CD8-positive, alpha-beta memory T cell (primary cell): ENCODE measurements at regions not wholly inside any gene's neighbourhood (a gene's known extent, or its start where the extent isn't known, plus 50 kb on each side); places are given as distances from the start of the nearest gene placed in this dataset.

Experiments
- CTCF ChIA-PET: fragments of 350-600 bp; sonication (Branson Sonifier 250); formaldehyde crosslinking; loops from one replicate; lab custom pipeline; 2021; ENCODE audit warnings: antibody characterized with exemption; lab: Charles Lee
- POLR2A ChIA-PET: fragments of 350-600 bp; sonication (Branson Sonifier 250); formaldehyde crosslinking; loops from one replicate; lab custom pipeline; 2021; ENCODE audit warnings: antibody characterized with exemption; lab: Charles Lee
- DNase-seq, 5 donors: peaks; one replicate each; pipeline versions ENCODE4 v3.0.0 to v3.0.0-alpha.2; 2020 to 2022; ENCODE audit warnings: mixed read lengths in 1 of 5
- H3K27ac ChIP-seq: one replicate; pipeline ENCODE4 v1.7.0; 2013; ENCODE audit warnings: low read depth, mild to moderate bottlenecking, low read length, moderate library complexity
- H3K27me3 ChIP-seq: 2 replicates; pipeline ENCODE4 v1.7.0; 2013; ENCODE audit warnings: low read length, mild to moderate bottlenecking; ENCODE audit not compliant: insufficient read depth, poor library complexity, severe bottlenecking
- H3K36me3 ChIP-seq: 2 replicates; pipeline ENCODE4 v1.7.0; 2013; ENCODE audit warnings: mild to moderate bottlenecking, low read length, moderate library complexity; ENCODE audit not compliant: insufficient read depth
- H3K4me1 ChIP-seq: 2 replicates; pipeline ENCODE4 v1.7.0; 2013; ENCODE audit warnings: mild to moderate bottlenecking, low read length, moderate library complexity; ENCODE audit not compliant: insufficient read depth
- H3K4me3 ChIP-seq: 2 replicates; pipeline ENCODE4 v1.7.0; 2013; ENCODE audit warnings: mild to moderate bottlenecking, low read length
- H3K9me3 ChIP-seq: 2 replicates; pipeline ENCODE4 v1.7.0; 2013; ENCODE audit warnings: mild to moderate bottlenecking, low read length
- H3K27ac Mint-ChIP-seq, 8 donors: one replicate each; pipeline ENCODE4 v1.8.0; 2020 to 2021; ENCODE audit warnings: mixed read lengths in 8 of 8, mild to moderate bottlenecking in 6 of 8, inconsistent platforms in 3 of 8, moderate library complexity in 3 of 8
- H3K27me3 Mint-ChIP-seq, 2 donors: one replicate each; pipeline ENCODE4 v1.8.0; 2020 to 2021; ENCODE audit warnings: mixed read lengths in 2 of 2, mild to moderate bottlenecking in 1 of 2, moderate library complexity in 1 of 2
- H3K36me3 Mint-ChIP-seq, 3 donors: one replicate each; pipeline ENCODE4 v1.8.0; 2020 to 2021; ENCODE audit warnings: mixed read lengths in 3 of 3, inconsistent platforms in 1 of 3, mild to moderate bottlenecking in 1 of 3
- H3K4me1 Mint-ChIP-seq, 3 donors: one replicate each; pipeline ENCODE4 v1.8.0; 2020 to 2021; ENCODE audit warnings: mixed read lengths in 3 of 3, inconsistent platforms in 1 of 3, mild to moderate bottlenecking in 1 of 3
- H3K4me3 Mint-ChIP-seq, 7 donors: one replicate each; pipeline ENCODE4 v1.8.0; 2020 to 2021; ENCODE audit warnings: mixed read lengths in 7 of 7, mild to moderate bottlenecking in 6 of 7, moderate library complexity in 4 of 7, inconsistent platforms in 2 of 7
- H3K9me3 Mint-ChIP-seq, 5 donors: one replicate each; pipeline ENCODE4 v1.8.0; 2020 to 2022; ENCODE audit warnings: mixed read lengths in 5 of 5, mild to moderate bottlenecking in 3 of 5, moderate library complexity in 2 of 5, inconsistent platforms in 1 of 5

DNA sequence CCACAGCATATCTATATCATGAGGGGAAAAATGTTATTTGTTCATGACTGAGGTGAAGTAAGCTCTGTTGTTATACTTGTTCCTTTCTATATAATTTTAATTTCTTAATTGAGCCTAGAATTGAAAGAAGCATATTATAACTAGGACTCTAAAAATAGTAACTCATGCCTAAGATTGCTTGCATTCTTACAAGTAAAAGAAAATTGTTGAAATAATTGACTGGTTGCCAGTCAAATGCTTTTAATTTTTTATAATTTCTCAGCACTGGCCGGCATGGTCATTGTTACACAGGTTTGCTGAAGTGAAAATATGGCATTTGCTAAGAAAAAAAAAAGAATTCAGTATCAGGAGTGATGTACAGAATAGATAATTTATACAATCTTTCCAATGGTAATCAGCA lies 104.8 kb downstream of the GASK1B start:
- POLR2A ChIA-PET, result no interaction called here
- H3K27me3 Mint-ChIP-seq, result no peaks in the 10 kb centered on the region
- no peaks in the 10 kb centered on the region for H3K36me3 ChIP-seq
- no peaks in the 10 kb centered on the region for H3K36me3 Mint-ChIP-seq
- H3K27ac Mint-ChIP-seq, result no peak overlapping the region
- no peaks in the 10 kb centered on the region for H3K4me1 Mint-ChIP-seq
- no peak overlapping the region for H3K4me3 ChIP-seq
- no peaks in the 10 kb centered on the region for H3K27me3 ChIP-seq
- no peaks in the 10 kb centered on the region for H3K9me3 ChIP-seq
- H3K4me3 Mint-ChIP-seq, result no peak overlapping the region
- CTCF ChIA-PET, result no interaction called here
- H3K27ac ChIP-seq, result no peak overlapping the region
- no peaks in the 10 kb centered on the region for H3K4me1 ChIP-seq
- H3K9me3 Mint-ChIP-seq, result peaks cover 0 to 7% (median 0%) of the 10 kb centered on the region in 5 donors
- DNase-seq, result no peak

DNA sequence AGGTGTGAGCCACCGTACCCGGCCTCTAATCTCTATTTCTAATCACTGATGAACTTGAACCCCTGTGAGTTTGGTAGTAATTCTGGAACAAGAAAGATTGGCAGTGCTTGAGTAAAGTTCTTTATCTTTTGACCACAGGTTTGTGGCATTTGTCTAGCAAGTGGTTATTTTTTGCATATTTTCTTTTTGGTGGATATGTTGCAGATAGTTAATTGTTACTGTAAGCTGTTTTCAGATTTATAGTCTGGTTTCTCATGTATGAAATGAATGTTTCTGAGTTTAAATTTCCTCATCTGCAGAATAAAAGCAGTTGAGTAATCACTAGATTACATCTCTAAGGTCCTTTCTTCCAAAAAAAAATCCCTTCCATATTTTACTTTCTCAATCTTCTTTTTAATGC lies 105.2 kb downstream of the GASK1B start:
- ChIA-PET CTCF (no interaction called here), POLR2A (no interaction called here)
- peaks cover 0 to 7% (median 0%) of the 10 kb centered on the region in 5 donors for H3K9me3 Mint-ChIP-seq

DNA sequence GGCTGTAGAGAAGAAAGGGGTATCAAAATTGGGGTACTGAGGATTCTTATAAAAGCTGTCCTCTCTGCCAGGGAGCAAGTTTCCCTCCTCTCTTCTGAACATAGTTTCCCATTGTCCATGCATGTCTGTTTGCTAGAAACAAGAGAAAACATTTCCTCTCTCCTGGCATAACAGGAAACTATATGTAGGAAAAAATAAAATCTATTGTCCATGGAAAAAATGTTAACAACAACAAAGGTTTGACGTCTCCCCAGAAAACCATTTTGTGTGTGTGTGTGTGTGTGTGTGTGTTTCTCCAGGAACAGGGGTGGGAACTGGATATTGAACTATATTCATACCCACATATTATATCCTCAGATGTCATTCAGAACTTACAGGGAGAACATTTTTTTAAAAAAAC lies 107.2 kb downstream of the GASK1B start:
- ChIA-PET CTCF (no interaction called here), POLR2A (no interaction called here)
- Mint-ChIP-seq H3K9me3 (peaks cover 0 to 10% (median 0%) of the 10 kb centered on the region in 5 donors), H3K4me1 (no peaks in the 10 kb centered on the region), H3K27me3 (no peaks in the 10 kb centered on the region), H3K27ac (no peak overlapping the region), H3K4me3 (no peak overlapping the region), H3K36me3 (no peaks in the 10 kb centered on the region)
- H3K27me3 ChIP-seq, result no peaks in the 10 kb centered on the region
- no peaks in the 10 kb centered on the region for H3K36me3 ChIP-seq
- H3K9me3 ChIP-seq, result no peaks in the 10 kb centered on the region
- DNase-seq, result no peak
- H3K27ac ChIP-seq, result no peak overlapping the region
- H3K4me3 ChIP-seq, result no peak overlapping the region
- H3K4me1 ChIP-seq, result no peaks in the 10 kb centered on the region

More for the DNA sequence above, 105.2 kb downstream of the GASK1B start:
- DNase-seq, result no peak
- no peak overlapping the region for H3K27ac ChIP-seq
- no peaks in the 10 kb centered on the region for H3K27me3 ChIP-seq
- no peaks in the 10 kb centered on the region for H3K36me3 Mint-ChIP-seq
- H3K27me3 Mint-ChIP-seq, result no peaks in the 10 kb centered on the region
- no peak overlapping the region for H3K4me3 ChIP-seq
- no peaks in the 10 kb centered on the region for H3K9me3 ChIP-seq
- no peaks in the 10 kb centered on the region for H3K4me1 ChIP-seq
- H3K27ac Mint-ChIP-seq, result no peak overlapping the region
- H3K36me3 ChIP-seq, result no peaks in the 10 kb centered on the region
- no peaks in the 10 kb centered on the region for H3K4me1 Mint-ChIP-seq
- no peak overlapping the region for H3K4me3 Mint-ChIP-seq

DNA sequence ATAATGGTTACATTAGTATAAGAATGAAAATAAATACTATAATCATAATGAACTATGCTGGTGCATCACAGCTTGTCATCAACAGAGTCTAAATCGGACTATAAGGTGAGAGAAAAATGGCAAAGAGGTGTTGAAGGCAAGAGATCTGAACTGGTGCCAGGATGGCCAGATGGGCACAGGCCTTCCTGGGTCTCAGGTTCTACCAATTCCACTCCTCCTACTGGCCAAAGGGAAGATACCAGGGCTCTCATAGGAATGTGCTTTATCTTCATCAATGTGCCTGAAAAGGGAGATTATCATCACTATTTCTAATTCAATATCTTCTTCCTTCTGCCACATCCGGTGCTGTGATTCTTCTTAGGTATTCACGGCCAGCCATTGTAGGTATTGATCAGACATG lies 107.6 kb downstream of the GASK1B start:
- Mint-ChIP-seq H3K36me3 (no peaks in the 10 kb centered on the region), H3K4me3 (no peak overlapping the region), H3K27ac (no peak overlapping the region), H3K27me3 (no peaks in the 10 kb centered on the region), H3K4me1 (no peaks in the 10 kb centered on the region), H3K9me3 (peaks cover 0 to 7% (median 0%) of the 10 kb centered on the region in 5 donors)
- Histone ChIP-seq H3K4me3 (no peak overlapping the region), H3K27me3 (no peaks in the 10 kb centered on the region), H3K36me3 (no peaks in the 10 kb centered on the region), H3K27ac (no peak overlapping the region), H3K4me1 (no peaks in the 10 kb centered on the region), H3K9me3 (no peaks in the 10 kb centered on the region)
- ChIA-PET POLR2A (no interaction called here), CTCF (no interaction called here)
- DNase-seq, result no peak

DNA sequence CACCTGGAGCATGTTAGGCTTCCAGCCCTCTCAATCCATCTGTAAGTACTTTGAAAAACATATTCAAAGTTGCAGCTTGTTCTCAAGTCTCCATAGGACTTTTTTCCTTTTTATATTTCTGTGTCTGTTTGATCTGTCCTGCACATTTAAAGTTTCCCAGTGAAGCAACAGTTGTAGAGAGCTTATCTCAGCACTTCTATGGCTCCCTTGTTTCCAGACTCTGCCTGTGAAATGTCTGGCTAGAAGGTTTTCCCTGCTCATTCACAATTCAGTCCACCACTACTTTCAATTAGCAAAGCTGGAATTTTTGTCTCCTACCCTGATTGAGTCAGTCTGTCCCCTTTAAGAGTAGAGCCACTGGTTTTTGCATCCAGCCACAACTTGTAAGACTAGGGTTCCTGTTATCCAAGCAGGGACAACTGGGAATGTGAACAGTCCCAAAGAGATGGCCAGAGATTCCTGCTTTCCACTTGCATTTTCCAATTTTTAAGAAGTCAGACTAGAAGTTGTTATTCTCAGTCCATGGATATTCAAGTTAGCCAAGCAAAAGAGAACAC lies 116.1 kb downstream of the GASK1B start:
- H3K27ac ChIP-seq, result no peak overlapping the region
- CTCF ChIA-PET, result no interaction called here
- H3K36me3 ChIP-seq, result no peaks in the 10 kb centered on the region
- Mint-ChIP-seq H3K4me1 (no peaks in the 10 kb centered on the region), H3K36me3 (no peaks in the 10 kb centered on the region), H3K4me3 (no peak overlapping the region), H3K27ac (no peak overlapping the region), H3K9me3 (peaks cover 0 to 11% (median 2%) of the 10 kb centered on the region in 5 donors), H3K27me3 (no peaks in the 10 kb centered on the region)
- no peaks in the 10 kb centered on the region for H3K27me3 ChIP-seq
- no peak overlapping the region for H3K4me3 ChIP-seq
- H3K4me1 ChIP-seq, result no peaks in the 10 kb centered on the region
- H3K9me3 ChIP-seq, result no peaks in the 10 kb centered on the region
- DNase-seq, result no peak
- POLR2A ChIA-PET, result no interaction called here

DNA sequence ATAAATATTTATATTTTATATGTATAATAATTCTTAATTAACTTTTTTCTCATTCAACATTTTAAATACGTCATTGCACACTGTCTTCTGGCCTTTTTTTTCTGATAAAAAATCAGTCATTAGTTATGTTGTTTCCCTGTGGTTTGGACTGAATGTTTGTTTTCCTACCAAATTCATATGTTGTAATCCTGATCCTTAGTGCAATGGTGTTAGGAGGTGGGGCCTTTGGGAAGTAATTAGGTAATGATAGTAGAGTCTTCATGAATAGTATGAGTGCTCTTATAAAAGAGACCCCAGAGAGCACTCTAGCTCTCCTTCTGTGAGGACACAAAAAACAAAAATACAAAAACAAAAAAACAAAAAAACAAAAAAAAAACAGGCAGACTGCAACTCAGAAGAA lies 117.2 kb downstream of the GASK1B start:
- ChIA-PET CTCF (no interaction called here), POLR2A (no interaction called here)
- Histone ChIP-seq H3K9me3 (no peaks in the 10 kb centered on the region), H3K27ac (no peak overlapping the region), H3K36me3 (no peaks in the 10 kb centered on the region), H3K4me3 (no peak overlapping the region), H3K27me3 (no peaks in the 10 kb centered on the region), H3K4me1 (no peaks in the 10 kb centered on the region)
- Mint-ChIP-seq H3K36me3 (no peaks in the 10 kb centered on the region), H3K4me1 (no peaks in the 10 kb centered on the region), H3K27ac (no peak overlapping the region), H3K4me3 (no peak overlapping the region), H3K27me3 (no peaks in the 10 kb centered on the region), H3K9me3 (peaks cover 0 to 14% (median 2%) of the 10 kb centered on the region in 5 donors)
- no peak for DNase-seq

DNA sequence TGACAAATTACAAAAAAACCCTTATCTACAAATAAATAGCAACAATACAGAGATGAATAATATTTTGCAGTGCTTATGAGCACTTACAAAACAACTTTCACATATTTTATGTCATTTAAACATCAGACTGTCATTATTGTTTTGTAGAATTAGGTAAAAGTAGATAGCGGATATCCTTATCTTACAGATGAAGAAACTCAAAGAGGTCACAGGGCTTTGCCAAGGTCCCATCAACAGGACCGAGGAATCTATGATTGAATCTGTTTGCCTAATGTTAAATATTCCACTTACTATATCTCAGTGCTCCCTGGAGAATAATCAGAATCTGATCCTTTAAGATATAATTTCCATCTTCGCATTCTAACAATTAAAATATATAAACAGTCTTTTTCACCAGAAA lies 119.0 kb downstream of the GASK1B start:
- no peak overlapping the region for H3K27ac Mint-ChIP-seq
- no peaks in the 10 kb centered on the region for H3K36me3 Mint-ChIP-seq
- H3K9me3 Mint-ChIP-seq, result peaks cover 0 to 20% (median 2%) of the 10 kb centered on the region in 5 donors
- ChIA-PET POLR2A (no interaction called here), CTCF (no interaction called here)
- Histone ChIP-seq H3K27me3 (no peaks in the 10 kb centered on the region), H3K9me3 (no peaks in the 10 kb centered on the region), H3K4me3 (no peak overlapping the region), H3K4me1 (no peaks in the 10 kb centered on the region), H3K36me3 (no peaks in the 10 kb centered on the region), H3K27ac (no peak overlapping the region)
- H3K4me1 Mint-ChIP-seq, result no peaks in the 10 kb centered on the region
- no peak for DNase-seq
- H3K27me3 Mint-ChIP-seq, result no peaks in the 10 kb centered on the region
- no peak overlapping the region for H3K4me3 Mint-ChIP-seq

DNA sequence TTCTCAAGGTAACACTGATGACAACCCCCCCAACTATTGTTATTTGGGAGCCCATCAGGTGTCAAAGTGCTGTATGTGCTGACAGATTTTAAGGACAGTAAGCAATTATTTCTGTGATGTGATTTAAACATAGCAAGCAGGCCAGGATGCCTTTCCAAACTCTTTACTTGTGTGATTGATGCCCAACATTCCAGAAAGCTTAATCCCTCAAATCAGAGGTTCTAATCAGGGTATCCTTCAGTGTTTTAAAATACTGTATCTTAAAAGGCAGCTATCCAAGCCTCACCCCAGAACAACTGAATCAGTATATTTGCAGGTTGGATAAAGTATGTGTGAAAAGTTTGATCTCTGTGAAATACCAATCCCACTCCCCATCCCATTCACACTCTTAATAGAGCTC lies 119.7 kb downstream of the GASK1B start:
- H3K27me3 ChIP-seq, result no peaks in the 10 kb centered on the region
- H3K4me3 ChIP-seq, result no peak overlapping the region
- H3K4me1 ChIP-seq, result no peaks in the 10 kb centered on the region
- no peaks in the 10 kb centered on the region for H3K27me3 Mint-ChIP-seq
- CTCF ChIA-PET, result no interaction called here
- no peaks in the 10 kb centered on the region for H3K36me3 ChIP-seq
- no peak for DNase-seq
- POLR2A ChIA-PET, result no interaction called here
- H3K9me3 Mint-ChIP-seq, result peaks cover 0 to 24% (median 2%) of the 10 kb centered on the region in 5 donors
- H3K27ac Mint-ChIP-seq, result no peak overlapping the region
- H3K9me3 ChIP-seq, result no peaks in the 10 kb centered on the region
- no peaks in the 10 kb centered on the region for H3K4me1 Mint-ChIP-seq
- H3K36me3 Mint-ChIP-seq, result no peaks in the 10 kb centered on the region
- no peak overlapping the region for H3K27ac ChIP-seq
- H3K4me3 Mint-ChIP-seq, result no peak overlapping the region
